ENCODE measurements at regions not wholly inside any gene's neighbourhood (a gene's known extent, or its start where the extent isn't known, plus 50 kb on each side); places are given as distances from the start of the nearest gene placed in this dataset.

- Mint-ChIP-seq H3K27ac (no peak overlapping the region), H3K36me3 (ENCODE audit: low read depth) (no peaks in the 10 kb centered on the region), H3K9me3 (no peaks in the 10 kb centered on the region), H3K4me3 (ENCODE audit: low read depth) (no peak overlapping the region), H3K4me1 (ENCODE audit: low read depth) (no peaks in the 10 kb centered on the region), H3K27me3 (ENCODE audit: low read depth) (no peaks in the 10 kb centered on the region)
- intact Hi-C loops (cut with micrococcal nuclease), result no loop called here
- DNase-seq (ENCODE audit: low spot score), result no peak
Measured at GRCh38 chr1:218034468-218034867, 250.6 kb upstream of the RRP15 start.

GRCh38 chr1:218048828-218049420 is 236.2 kb upstream of the RRP15 start:
- intact Hi-C loops (cut with micrococcal nuclease), result no loop called here
- Mint-ChIP-seq H3K4me1 (ENCODE audit: low read depth) (no peaks in the 10 kb centered on the region), H3K4me3 (ENCODE audit: low read depth) (no peak overlapping the region), H3K27ac (no peak overlapping the region), H3K9me3 (no peaks in the 10 kb centered on the region), H3K36me3 (ENCODE audit: low read depth) (no peaks in the 10 kb centered on the region), H3K27me3 (ENCODE audit: low read depth) (no peaks in the 10 kb centered on the region)
- no peak for DNase-seq (ENCODE audit: low spot score)

GRCh38 chr1:218049641-218050040 is 235.5 kb upstream of the RRP15 start:
- intact Hi-C loops (cut with micrococcal nuclease), result no loop called here

GRCh38 chr1:218058730-218059129 is 226.4 kb upstream of the RRP15 start:
- intact Hi-C loops (cut with micrococcal nuclease), result no loop called here
- Mint-ChIP-seq H3K4me1 (ENCODE audit: low read depth) (no peaks in the 10 kb centered on the region), H3K4me3 (ENCODE audit: low read depth) (no peak overlapping the region), H3K9me3 (no peaks in the 10 kb centered on the region), H3K27me3 (ENCODE audit: low read depth) (no peaks in the 10 kb centered on the region), H3K27ac (no peak overlapping the region), H3K36me3 (ENCODE audit: low read depth) (no peaks in the 10 kb centered on the region)
- no peak for DNase-seq (ENCODE audit: low spot score)

More at GRCh38 chr1:218049641-218050040, 235.5 kb upstream of the RRP15 start:
- H3K9me3 Mint-ChIP-seq, result no peaks in the 10 kb centered on the region
- no peak overlapping the region for H3K4me3 Mint-ChIP-seq (ENCODE audit: low read depth)
- no peaks in the 10 kb centered on the region for H3K4me1 Mint-ChIP-seq (ENCODE audit: low read depth)
- H3K27me3 Mint-ChIP-seq (ENCODE audit: low read depth), result no peaks in the 10 kb centered on the region
- no peak overlapping the region for H3K27ac Mint-ChIP-seq
- H3K36me3 Mint-ChIP-seq (ENCODE audit: low read depth), result no peaks in the 10 kb centered on the region
- no peak for DNase-seq (ENCODE audit: low spot score)

GRCh38 chr1:218064426-218064825 is 220.7 kb upstream of the RRP15 start:
- H3K27ac Mint-ChIP-seq, result no peak overlapping the region
- H3K4me3 Mint-ChIP-seq (ENCODE audit: low read depth), result no peak overlapping the region
- H3K36me3 Mint-ChIP-seq (ENCODE audit: low read depth), result no peaks in the 10 kb centered on the region
- no peaks in the 10 kb centered on the region for H3K9me3 Mint-ChIP-seq
- H3K4me1 Mint-ChIP-seq (ENCODE audit: low read depth), result no peaks in the 10 kb centered on the region
- DNase-seq (ENCODE audit: low spot score), result no peak
- H3K27me3 Mint-ChIP-seq (ENCODE audit: low read depth), result no peaks in the 10 kb centered on the region
- intact Hi-C loops (cut with micrococcal nuclease), result no loop called here

GRCh38 chr1:218066332-218066731 is 218.8 kb upstream of the RRP15 start:
- H3K4me3 Mint-ChIP-seq (ENCODE audit: low read depth), result no peak overlapping the region
- H3K4me1 Mint-ChIP-seq (ENCODE audit: low read depth), result no peaks in the 10 kb centered on the region
- no peaks in the 10 kb centered on the region for H3K9me3 Mint-ChIP-seq
- DNase-seq (ENCODE audit: low spot score), result no peak
- intact Hi-C loops (cut with micrococcal nuclease), result no loop called here
- H3K27me3 Mint-ChIP-seq (ENCODE audit: low read depth), result no peaks in the 10 kb centered on the region
- no peak overlapping the region for H3K27ac Mint-ChIP-seq
- H3K36me3 Mint-ChIP-seq (ENCODE audit: low read depth), result no peaks in the 10 kb centered on the region

GRCh38 chr1:218068241-218068640 is 216.9 kb upstream of the RRP15 start:
- H3K4me1 Mint-ChIP-seq (ENCODE audit: low read depth), result no peaks in the 10 kb centered on the region
- H3K27ac Mint-ChIP-seq, result no peak overlapping the region
- no peaks in the 10 kb centered on the region for H3K36me3 Mint-ChIP-seq (ENCODE audit: low read depth)
- DNase-seq (ENCODE audit: low spot score), result no peak
- intact Hi-C loops (cut with micrococcal nuclease), result no loop called here
- H3K27me3 Mint-ChIP-seq (ENCODE audit: low read depth), result no peaks in the 10 kb centered on the region
- no peak overlapping the region for H3K4me3 Mint-ChIP-seq (ENCODE audit: low read depth)
- no peaks in the 10 kb centered on the region for H3K9me3 Mint-ChIP-seq

- intact Hi-C loops (cut with micrococcal nuclease), result no loop called here
- no peak overlapping the region for H3K27ac Mint-ChIP-seq
- H3K9me3 Mint-ChIP-seq, result no peaks in the 10 kb centered on the region
- no peaks in the 10 kb centered on the region for H3K36me3 Mint-ChIP-seq (ENCODE audit: low read depth)
- no peaks in the 10 kb centered on the region for H3K27me3 Mint-ChIP-seq (ENCODE audit: low read depth)
- H3K4me3 Mint-ChIP-seq (ENCODE audit: low read depth), result no peak overlapping the region
- no peaks in the 10 kb centered on the region for H3K4me1 Mint-ChIP-seq (ENCODE audit: low read depth)
- DNase-seq (ENCODE audit: low spot score), result no peak
Measured at GRCh38 chr1:218069180-218069579, 215.9 kb upstream of the RRP15 start.

- Mint-ChIP-seq H3K27ac (no peak overlapping the region), H3K4me1 (ENCODE audit: low read depth) (no peaks in the 10 kb centered on the region), H3K36me3 (ENCODE audit: low read depth) (no peaks in the 10 kb centered on the region), H3K27me3 (ENCODE audit: low read depth) (no peaks in the 10 kb centered on the region), H3K9me3 (no peaks in the 10 kb centered on the region), H3K4me3 (ENCODE audit: low read depth) (no peak overlapping the region)
- intact Hi-C loops (cut with micrococcal nuclease), result no loop called here
- no peak for DNase-seq (ENCODE audit: low spot score)
Measured at GRCh38 chr1:218073062-218073461, 212.0 kb upstream of the RRP15 start.

GRCh38 chr1:218078916-218079315 is 206.2 kb upstream of the RRP15 start:
- intact Hi-C loops (cut with micrococcal nuclease), result no loop called here
- H3K27ac Mint-ChIP-seq, result no peak overlapping the region
- no peaks in the 10 kb centered on the region for H3K4me1 Mint-ChIP-seq (ENCODE audit: low read depth)
- H3K9me3 Mint-ChIP-seq, result peaks cover 5% of the 10 kb centered on the region
- no peak for DNase-seq (ENCODE audit: low spot score)
- H3K36me3 Mint-ChIP-seq (ENCODE audit: low read depth), result no peaks in the 10 kb centered on the region
- H3K27me3 Mint-ChIP-seq (ENCODE audit: low read depth), result no peaks in the 10 kb centered on the region
- H3K4me3 Mint-ChIP-seq (ENCODE audit: low read depth), result no peak overlapping the region

- Mint-ChIP-seq H3K4me3 (ENCODE audit: low read depth) (no peak overlapping the region), H3K27ac (no peak overlapping the region), H3K27me3 (ENCODE audit: low read depth) (no peaks in the 10 kb centered on the region), H3K9me3 (peaks cover 5% of the 10 kb centered on the region), H3K36me3 (ENCODE audit: low read depth) (no peaks in the 10 kb centered on the region), H3K4me1 (ENCODE audit: low read depth) (no peaks in the 10 kb centered on the region)
- intact Hi-C loops (cut with micrococcal nuclease), result no loop called here
- no peak for DNase-seq (ENCODE audit: low spot score)
Measured at GRCh38 chr1:218079347-218079746, 205.7 kb upstream of the RRP15 start.

GRCh38 chr1:218079820-218080219 is 205.3 kb upstream of the RRP15 start:
- H3K27ac Mint-ChIP-seq, result no peak overlapping the region
- no peak overlapping the region for H3K4me3 Mint-ChIP-seq (ENCODE audit: low read depth)
- peaks cover 5% of the 10 kb centered on the region for H3K9me3 Mint-ChIP-seq
- no peak for DNase-seq (ENCODE audit: low spot score)
- no peaks in the 10 kb centered on the region for H3K27me3 Mint-ChIP-seq (ENCODE audit: low read depth)
- intact Hi-C loops (cut with micrococcal nuclease), result no loop called here
- H3K36me3 Mint-ChIP-seq (ENCODE audit: low read depth), result no peaks in the 10 kb centered on the region
- H3K4me1 Mint-ChIP-seq (ENCODE audit: low read depth), result no peaks in the 10 kb centered on the region

GRCh38 chr1:218080863-218081262 is 204.2 kb upstream of the RRP15 start:
- no peaks in the 10 kb centered on the region for H3K4me1 Mint-ChIP-seq (ENCODE audit: low read depth)
- H3K27me3 Mint-ChIP-seq (ENCODE audit: low read depth), result no peaks in the 10 kb centered on the region
- intact Hi-C loops (cut with micrococcal nuclease), result no loop called here
- no peak overlapping the region for H3K27ac Mint-ChIP-seq
- no peak overlapping the region for H3K4me3 Mint-ChIP-seq (ENCODE audit: low read depth)
- DNase-seq (ENCODE audit: low spot score), result no peak
- H3K36me3 Mint-ChIP-seq (ENCODE audit: low read depth), result no peaks in the 10 kb centered on the region
- peaks cover 5% of the 10 kb centered on the region for H3K9me3 Mint-ChIP-seq

GRCh38 chr1:218081358-218081757 is 203.7 kb upstream of the RRP15 start:
- H3K9me3 Mint-ChIP-seq, result peaks cover 5% of the 10 kb centered on the region
- no peaks in the 10 kb centered on the region for H3K27me3 Mint-ChIP-seq (ENCODE audit: low read depth)
- H3K27ac Mint-ChIP-seq, result no peak overlapping the region
- no peak overlapping the region for H3K4me3 Mint-ChIP-seq (ENCODE audit: low read depth)
- no peaks in the 10 kb centered on the region for H3K36me3 Mint-ChIP-seq (ENCODE audit: low read depth)
- intact Hi-C loops (cut with micrococcal nuclease), result no loop called here
- no peaks in the 10 kb centered on the region for H3K4me1 Mint-ChIP-seq (ENCODE audit: low read depth)
- DNase-seq (ENCODE audit: low spot score), result no peak

Data from activated T-helper 2 cell treated with anti-CD3 and anti-CD28 coated beads, Interferon-gamma antibody, Interleukin-2, Interleukin-4, amounts not matched to agents 10 μg/mL and 5 μg/mL and 100 μg/mL, durations not matched to agents 14 hours and 24 hours and 36 hours (primary cell).